ENCODE measurements at regions not wholly inside any gene's neighbourhood (a gene's known extent, or its start where the extent isn't known, plus 50 kb on each side); places are given as distances from the start of the nearest gene placed in this dataset.

DNA sequence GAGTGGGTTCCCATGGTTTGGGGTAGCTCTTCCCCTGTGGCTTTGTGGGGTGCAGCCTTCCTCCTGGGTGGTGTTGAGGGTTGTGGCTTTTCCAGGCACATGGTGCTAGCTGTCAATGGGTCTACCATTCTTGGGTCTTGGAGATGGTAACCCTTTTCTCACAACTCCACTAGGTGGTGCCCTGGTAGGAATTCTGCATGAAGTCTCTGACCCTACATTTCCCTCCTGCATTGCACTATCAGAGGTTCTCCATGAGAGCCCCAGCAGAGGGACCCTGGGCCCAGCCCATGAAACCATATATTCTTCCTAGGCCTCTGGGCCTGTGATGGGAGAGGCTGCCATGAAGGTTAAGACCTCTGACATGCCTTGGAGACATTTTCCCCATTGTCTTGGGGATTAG lies 1093.3 kb downstream of the SLC16A7 start:
- no peak overlapping the region for H3K4me2 ChIP-seq
- TF ChIP-seq EZH2 (IDR thresholded peaks at IDR 0.05; ENCODE audit: borderline replicate concordance) (no peak), EZH2phosphoT487 (IDR thresholded peaks at IDR 0.05; ENCODE audit: low read depth, severe bottlenecking, unreplicated experiment) (no peak)
- TF ChIP-seq, protein P1, sequence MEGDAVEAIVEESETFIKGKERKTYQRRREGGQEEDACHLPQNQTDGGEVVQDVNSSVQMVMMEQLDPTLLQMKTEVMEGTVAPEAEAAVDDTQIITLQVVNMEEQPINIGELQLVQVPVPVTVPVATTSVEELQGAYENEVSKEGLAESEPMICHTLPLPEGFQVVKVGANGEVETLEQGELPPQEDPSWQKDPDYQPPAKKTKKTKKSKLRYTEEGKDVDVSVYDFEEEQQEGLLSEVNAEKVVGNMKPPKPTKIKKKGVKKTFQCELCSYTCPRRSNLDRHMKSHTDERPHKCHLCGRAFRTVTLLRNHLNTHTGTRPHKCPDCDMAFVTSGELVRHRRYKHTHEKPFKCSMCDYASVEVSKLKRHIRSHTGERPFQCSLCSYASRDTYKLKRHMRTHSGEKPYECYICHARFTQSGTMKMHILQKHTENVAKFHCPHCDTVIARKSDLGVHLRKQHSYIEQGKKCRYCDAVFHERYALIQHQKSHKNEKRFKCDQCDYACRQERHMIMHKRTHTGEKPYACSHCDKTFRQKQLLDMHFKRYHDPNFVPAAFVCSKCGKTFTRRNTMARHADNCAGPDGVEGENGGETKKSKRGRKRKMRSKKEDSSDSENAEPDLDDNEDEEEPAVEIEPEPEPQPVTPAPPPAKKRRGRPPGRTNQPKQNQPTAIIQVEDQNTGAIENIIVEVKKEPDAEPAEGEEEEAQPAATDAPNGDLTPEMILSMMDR (IDR thresholded peaks at IDR 0.05; ENCODE audit: poor library complexity) = no peak
- H3K79me2 ChIP-seq = no peaks in the 10 kb centered on the region
- no peaks in the 10 kb centered on the region for H3K9me2 ChIP-seq (replicated peaks; ENCODE audit: insufficient read depth)
- no peaks in the 10 kb centered on the region for H4K20me1 ChIP-seq (ENCODE audit: insufficient read depth, poor library complexity, severe bottlenecking)
- no peak overlapping the region for H3K4me3 ChIP-seq
- DNase-seq (ENCODE audit: low spot score) = no peak
- H3K27ac ChIP-seq = no peak overlapping the region
- H3K27me3 ChIP-seq = no peaks in the 10 kb centered on the region
- H3K9me3 ChIP-seq (ENCODE audit: low read depth) = no peaks in the 10 kb centered on the region
- no peak overlapping the region for H2AFZ ChIP-seq
- H3K36me3 ChIP-seq (replicated peaks; ENCODE audit: insufficient read depth, low read depth) = no peaks in the 10 kb centered on the region
- H3K4me1 ChIP-seq (ENCODE audit: insufficient read depth) = no peaks in the 10 kb centered on the region

DNA sequence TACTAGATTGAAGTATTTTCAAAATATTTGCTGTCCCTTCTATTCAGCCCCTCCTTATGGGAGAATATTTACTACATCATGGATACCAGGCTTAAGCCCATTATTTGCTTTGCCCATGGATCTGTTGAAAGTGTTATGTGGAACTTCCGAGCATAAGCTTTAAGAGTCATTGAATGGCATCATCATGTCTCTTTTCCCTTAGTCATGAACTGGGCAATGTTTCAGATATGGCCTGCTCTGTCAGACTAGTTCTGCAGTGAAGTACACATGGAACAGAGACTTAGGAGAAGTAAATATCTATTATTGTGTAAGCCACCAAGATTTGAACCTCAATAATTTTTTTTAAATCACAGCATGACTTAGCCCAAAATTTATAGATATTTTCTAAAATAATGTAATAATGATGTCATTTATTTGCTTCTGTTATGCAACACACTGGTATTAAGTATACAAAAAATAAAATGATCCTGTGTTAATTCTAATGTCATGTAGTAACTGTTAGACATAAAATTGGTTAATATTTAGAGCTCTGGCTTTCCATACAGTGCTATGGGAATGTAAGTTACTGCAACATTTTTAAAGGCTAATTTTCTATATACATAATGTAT lies 1097.3 kb downstream of the SLC16A7 start:
- Histone ChIP-seq H3K4me2 (no peak overlapping the region), H3K27me3 (no peaks in the 10 kb centered on the region), H3K4me1 (ENCODE audit: insufficient read depth) (no peaks in the 10 kb centered on the region), H3K9me2 (replicated peaks; ENCODE audit: insufficient read depth) (no peaks in the 10 kb centered on the region), H2AFZ (no peak overlapping the region), H3K36me3 (replicated peaks; ENCODE audit: insufficient read depth, low read depth) (no peaks in the 10 kb centered on the region), H3K9me3 (ENCODE audit: low read depth) (no peaks in the 10 kb centered on the region), H3K79me2 (no peaks in the 10 kb centered on the region), H3K4me3 (no peak overlapping the region), H4K20me1 (ENCODE audit: insufficient read depth, poor library complexity, severe bottlenecking) (no peaks in the 10 kb centered on the region), H3K27ac (no peak overlapping the region)
- 75% methylated on average over 1 of the region's 1 CpG for WGBS (ENCODE audit: low lambda C conversion rate, missing lambda C conversion rate)
- TF ChIP-seq EZH2 (IDR thresholded peaks at IDR 0.05; ENCODE audit: borderline replicate concordance) (no peak), EZH2phosphoT487 (IDR thresholded peaks at IDR 0.05; ENCODE audit: low read depth, severe bottlenecking, unreplicated experiment) (no peak)
- TF ChIP-seq, protein P1 (IDR thresholded peaks at IDR 0.05; ENCODE audit: poor library complexity) = no peak
- no peak for DNase-seq (ENCODE audit: low spot score)

DNA sequence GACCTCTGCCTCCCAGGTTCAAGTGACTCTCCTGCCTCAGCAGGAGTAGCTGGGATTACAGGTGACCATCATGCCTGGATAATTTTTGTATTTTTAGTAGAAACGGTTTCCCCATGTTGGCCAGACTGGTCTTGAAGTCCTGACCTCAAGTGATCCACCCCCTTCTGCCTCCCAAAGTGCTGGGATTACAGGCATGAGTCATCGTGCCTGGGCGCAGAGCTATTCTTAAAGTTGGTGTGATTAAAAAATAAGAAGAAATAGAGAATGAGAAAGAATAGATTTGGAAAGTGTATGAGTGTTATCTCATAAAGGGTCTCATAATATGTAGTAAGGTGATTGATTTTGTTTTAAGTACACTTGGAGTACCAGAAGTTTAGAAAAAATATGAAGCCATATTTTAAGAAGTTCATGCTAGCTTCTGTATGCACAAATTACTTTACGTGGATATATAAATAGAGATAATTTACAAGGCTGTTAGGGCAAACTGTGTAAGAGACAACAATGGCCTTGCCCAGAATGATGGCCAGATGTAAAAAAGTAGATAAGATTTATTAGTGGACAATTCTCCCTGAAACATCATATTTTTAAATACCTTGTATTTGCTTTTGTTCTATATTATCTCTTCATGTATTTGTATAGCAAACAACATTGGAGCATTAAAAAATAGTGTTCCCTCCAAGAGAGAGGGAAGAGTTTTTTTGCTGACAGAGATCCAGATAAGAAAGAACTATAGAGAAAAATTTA lies 1108.5 kb downstream of the SLC16A7 start:
- TF ChIP-seq EZH2phosphoT487 (IDR thresholded peaks at IDR 0.05; ENCODE audit: low read depth, severe bottlenecking, unreplicated experiment) (no peak), EZH2 (IDR thresholded peaks at IDR 0.05; ENCODE audit: borderline replicate concordance) (no peak)
- TF ChIP-seq, protein P1 (IDR thresholded peaks at IDR 0.05; ENCODE audit: poor library complexity) = no peak
- no peaks in the 10 kb centered on the region for H3K79me2 ChIP-seq
- no peak for DNase-seq (ENCODE audit: low spot score)
- no peaks in the 10 kb centered on the region for H3K4me1 ChIP-seq (ENCODE audit: insufficient read depth)
- H3K4me3 ChIP-seq = no peak overlapping the region
- H4K20me1 ChIP-seq (ENCODE audit: insufficient read depth, poor library complexity, severe bottlenecking) = no peaks in the 10 kb centered on the region
- H3K27ac ChIP-seq = no peak overlapping the region
- no peaks in the 10 kb centered on the region for H3K27me3 ChIP-seq
- H2AFZ ChIP-seq = no peak overlapping the region
- no peaks in the 10 kb centered on the region for H3K36me3 ChIP-seq (replicated peaks; ENCODE audit: insufficient read depth, low read depth)
- H3K9me3 ChIP-seq (ENCODE audit: low read depth) = no peaks in the 10 kb centered on the region
- 65% methylated on average over 4 of the region's 4 CpGs for WGBS (ENCODE audit: low lambda C conversion rate, missing lambda C conversion rate)
- H3K9me2 ChIP-seq (replicated peaks; ENCODE audit: insufficient read depth) = no peaks in the 10 kb centered on the region
- H3K4me2 ChIP-seq = no peak overlapping the region

All from hepatocyte (in vitro differentiated cells).